Stomach (tissue), 8 donors: ENCODE measurements at regions not wholly inside any gene's neighbourhood (a gene's known extent, or its start where the extent isn't known, plus 50 kb on each side); places are given as distances from the start of the nearest gene placed in this dataset.
"Not testable (repeated sequence)": the region's sequence is repeated elsewhere in the genome, so short reads cannot be mapped to it uniquely, and the experiment has no call there.

ENCODE experiments used
- DNase-seq, 2 donors: peaks; one replicate each; pipeline versions ENCODE4 v3.0.0 to v3.0.0-alpha.2; 2013 to 2019
- H3K27ac ChIP-seq, 5 donors: fragments of 200-600 bp in 4 of 5; sonication (generic) in 4 of 5; one replicate each; pipeline ENCODE4 v1.5.1; 2013 to 2019; ENCODE audit warnings: mild to moderate bottlenecking in 1 of 5, moderate library complexity in 1 of 5
- H3K27me3 ChIP-seq, 3 donors: fragments of 200-600 bp; sonication (generic); one replicate each; pipeline ENCODE4 v1.5.1; 2017 to 2019; ENCODE audit warnings: mixed run types in 1 of 3
- H3K36me3 ChIP-seq, 4 donors: fragments of 200-600 bp; sonication (generic); 1 replicate in 3 of 4; 2 replicates in 1 of 4; pipeline ENCODE4 v1.5.1; 2016 to 2019
- H3K4me1 ChIP-seq, 4 donors: fragments of 200-600 bp; sonication (generic); one replicate each; pipeline ENCODE4 v1.5.1; 2016 to 2019
- H3K4me3 ChIP-seq, 4 donors: fragments of 200-600 bp; sonication (generic) in 3 of 4; one replicate each; pipeline ENCODE4 v1.5.1; 2016 to 2019; ENCODE audit warnings: mild to moderate bottlenecking in 1 of 4
- H3K9me3 ChIP-seq, 4 donors: fragments of 200-600 bp; sonication (generic); one replicate each; pipeline ENCODE4 v1.5.1; 2016 to 2019
- EP300 ChIP-seq: sonication (generic); formaldehyde crosslinking; IDR thresholded peaks from one replicate; pipeline ENCODE4 v1.6.1; 2017; ENCODE audit warnings: antibody characterized with exemption
- POLR2A ChIP-seq, 4 donors: fragments of 450-650 bp; IDR thresholded peaks; one replicate each; pipeline ENCODE4 v1.6.1; 2016; ENCODE audit warnings: antibody characterized with exemption in 4 of 4, control low read depth in 2 of 4, mild to moderate bottlenecking in 1 of 4, moderate library complexity in 1 of 4
- POLR2AphosphoS5 ChIP-seq, 3 donors: sonication (generic); formaldehyde crosslinking; IDR thresholded peaks; one replicate each; pipeline ENCODE4 v1.6.1; 2016; ENCODE audit warnings: antibody characterized with exemption in 3 of 3
- WGBS, 5 donors: extraction: QIAGEN DNeasy Blood & Tissue Kit in 3 of 5; methylation state at CpG; one replicate each; pipeline versions ENCODE4 v1.1.5 to v1.1.7; 2013 to 2018; 5-methylcytosine and 5-hydroxymethylcytosine counted together
- intact Hi-C: fragments of 100-400 bp; cut with DNase I; formaldehyde crosslinking; loops from one replicate; pipeline ENCODE4 v1.15.1; 2023; ENCODE audit warnings: low total_unique reads
- TF ChIP-seq, protein P1 (sequence below), 7 experiments: fragments of 450-650 bp in 4 of 7; fragments of 200-600 bp in 3 of 7; sonication (generic) in 3 of 7; IDR thresholded peaks; one replicate each; pipeline ENCODE4 v1.5.1; 2016 to 2019; ENCODE audit warnings: antibody characterized with exemption in 7 of 7, control low read depth in 2 of 7, mild to moderate bottlenecking in 1 of 7
- donor health status: healthy with polysubstance abuse.
- donor health status: Bipolar disorder and iron deficiency.
- donor health status: healthy.

DNA sequence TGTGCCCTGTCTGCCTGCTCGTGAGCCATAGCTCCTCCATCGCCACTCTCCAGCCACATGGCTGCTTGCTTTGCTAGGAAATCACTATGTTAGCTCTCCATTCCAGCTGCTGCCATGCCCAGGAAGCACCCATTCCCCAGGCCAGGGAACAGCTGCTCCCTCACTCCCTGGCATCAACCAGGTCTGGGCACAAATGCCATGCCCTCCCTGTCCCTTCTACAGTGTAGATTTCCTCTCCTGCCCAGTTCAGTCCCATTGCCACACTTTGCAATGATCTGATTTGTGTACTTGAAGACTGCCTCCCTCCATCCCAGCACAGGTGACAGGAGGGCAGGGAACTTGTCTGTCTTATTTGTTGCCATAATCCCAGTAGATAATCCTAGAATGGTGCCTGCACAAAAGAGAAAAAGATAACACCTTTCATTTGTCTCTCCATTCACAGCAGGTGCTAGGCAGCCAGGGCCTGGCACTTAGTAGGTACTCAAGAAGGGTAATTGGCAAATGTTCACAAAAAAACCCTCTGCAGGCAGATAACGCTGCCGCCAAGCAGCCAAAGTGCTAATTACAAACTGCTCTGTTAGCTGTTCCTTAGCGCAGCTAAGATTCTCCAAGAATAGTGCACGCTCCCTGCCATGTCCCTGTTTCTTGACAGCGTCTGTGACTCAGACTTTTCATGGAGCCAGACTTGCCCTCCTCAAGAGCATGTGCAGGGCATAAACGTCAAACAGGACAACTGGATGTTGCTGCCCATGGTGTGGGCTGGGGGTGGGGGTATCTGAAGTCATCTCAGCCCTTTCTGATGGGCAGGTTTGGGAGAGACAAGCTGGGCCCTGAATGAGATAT lies 69.1 kb downstream of the ARL6IP4 start:
- Histone ChIP-seq H3K9me3 (no peaks in the 10 kb centered on the region), H3K27ac (peak overlapping the region in 4 of 5 donors; percentile 38 to 83 (median 70)), H3K27me3 (no peaks in the 10 kb centered on the region), H3K36me3 (no peaks in the 10 kb centered on the region), H3K4me3 (no peak overlapping the region), H3K4me1 (peaks cover 4 to 62% (median 43%) of the 10 kb centered on the region in 4 donors)
- intact Hi-C loops: loop anchor here (10.0 kb wide), 1 partner anchor 95 kb away; no protein-coding TSS in a partner anchor
- DNase-seq: no peak
- TF ChIP-seq POLR2A (IDR thresholded peaks at IDR 0.05) (no peak), EP300 (no peak), POLR2AphosphoS5 (IDR thresholded peaks at IDR 0.05) (peak in 1 of 3 donors; percentile 33)
- whole genome bisulfite sequencing, 5 donors: 76 to 85% (median 83%) methylated on average over 8 of the region's 8 CpGs

GRCh38 chr12:123047892-123048291 lies 67.4 kb downstream of the ARL6IP4 start:
- not testable (repeated sequence) for H3K36me3 ChIP-seq, H3K27me3 ChIP-seq, H3K4me3 ChIP-seq, H3K9me3 ChIP-seq, DNase-seq
- peak overlapping the region in 2 of 5 donors; percentile 3 to 83 for H3K27ac ChIP-seq
- intact Hi-C loops: loop anchor here (10.0 kb wide), 1 partner anchor 97 kb away; no protein-coding TSS in a partner anchor
- WGBS, 5 donors: 92 to 100% (median 94%) methylated on average over 3 of the region's 3 CpGs
- peaks cover 17 to 80% (median 59%) of the 10 kb centered on the region in 4 donors for H3K4me1 ChIP-seq

DNA sequence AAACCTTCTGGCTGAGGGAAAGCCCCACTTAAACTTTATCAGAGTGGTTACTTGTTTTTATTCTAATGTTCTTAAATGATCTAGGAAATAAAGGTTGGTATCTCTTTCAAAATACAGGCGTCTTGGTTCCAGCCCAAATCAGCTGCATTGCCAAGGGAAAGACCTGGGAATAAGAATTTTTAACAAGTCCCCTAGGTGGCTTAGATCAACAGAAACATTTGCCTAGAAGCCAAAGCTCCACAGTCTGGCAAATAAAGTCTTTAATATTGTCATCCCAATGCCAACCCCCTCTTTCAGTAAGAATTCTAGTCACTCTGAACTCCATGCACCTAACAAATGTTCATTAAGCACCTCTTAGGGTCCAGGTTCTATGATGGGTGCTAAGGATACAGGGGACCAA lies 66.8 kb downstream of the ARL6IP4 start:
- 25 to 62% (median 43%) methylated on average over 1 of the region's 1 CpG for WGBS, 5 donors
- DNase-seq: no peak
- Histone ChIP-seq H3K27ac (peak overlapping the region in 2 of 5 donors; percentile 3 to 83), H3K36me3 (no peaks in the 10 kb centered on the region), H3K4me3 (no peak overlapping the region), H3K27me3 (no peaks in the 10 kb centered on the region), H3K4me1 (peaks cover 21 to 86% (median 62%) of the 10 kb centered on the region in 4 donors), H3K9me3 (no peaks in the 10 kb centered on the region)
- intact Hi-C loops: loop anchor here (10.0 kb wide), 1 partner anchor 98 kb away; no protein-coding TSS in a partner anchor
- TF ChIP-seq, protein P1, sequence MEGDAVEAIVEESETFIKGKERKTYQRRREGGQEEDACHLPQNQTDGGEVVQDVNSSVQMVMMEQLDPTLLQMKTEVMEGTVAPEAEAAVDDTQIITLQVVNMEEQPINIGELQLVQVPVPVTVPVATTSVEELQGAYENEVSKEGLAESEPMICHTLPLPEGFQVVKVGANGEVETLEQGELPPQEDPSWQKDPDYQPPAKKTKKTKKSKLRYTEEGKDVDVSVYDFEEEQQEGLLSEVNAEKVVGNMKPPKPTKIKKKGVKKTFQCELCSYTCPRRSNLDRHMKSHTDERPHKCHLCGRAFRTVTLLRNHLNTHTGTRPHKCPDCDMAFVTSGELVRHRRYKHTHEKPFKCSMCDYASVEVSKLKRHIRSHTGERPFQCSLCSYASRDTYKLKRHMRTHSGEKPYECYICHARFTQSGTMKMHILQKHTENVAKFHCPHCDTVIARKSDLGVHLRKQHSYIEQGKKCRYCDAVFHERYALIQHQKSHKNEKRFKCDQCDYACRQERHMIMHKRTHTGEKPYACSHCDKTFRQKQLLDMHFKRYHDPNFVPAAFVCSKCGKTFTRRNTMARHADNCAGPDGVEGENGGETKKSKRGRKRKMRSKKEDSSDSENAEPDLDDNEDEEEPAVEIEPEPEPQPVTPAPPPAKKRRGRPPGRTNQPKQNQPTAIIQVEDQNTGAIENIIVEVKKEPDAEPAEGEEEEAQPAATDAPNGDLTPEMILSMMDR (IDR thresholded peaks at IDR 0.05): no peak
- TF ChIP-seq EP300 (no peak), POLR2A (IDR thresholded peaks at IDR 0.05) (no peak), POLR2AphosphoS5 (IDR thresholded peaks at IDR 0.05) (no peak)

GRCh38 chr12:123046431-123046830 lies 66.0 kb downstream of the ARL6IP4 start:
- Histone ChIP-seq H3K27me3 (no peaks in the 10 kb centered on the region), H3K27ac (peak overlapping the region in 3 of 5 donors; percentile 40 to 89 (median 78)), H3K9me3 (no peaks in the 10 kb centered on the region), H3K4me3 (no peak overlapping the region), H3K36me3 (no peaks in the 10 kb centered on the region), H3K4me1 (peaks cover 21 to 89% (median 62%) of the 10 kb centered on the region in 4 donors)
- DNase-seq: no peak
- TF ChIP-seq EP300: no peak
- TF ChIP-seq POLR2A (IDR thresholded peaks at IDR 0.05): no peak
- TF ChIP-seq, protein P1 (IDR thresholded peaks at IDR 0.05): no peak
- peak in 1 of 3 donors; percentile 9 for TF ChIP-seq POLR2AphosphoS5 (IDR thresholded peaks at IDR 0.05)
- intact Hi-C loops: loop anchor here (10.0 kb wide), 1 partner anchor 98 kb away; no protein-coding TSS in a partner anchor
- 74 to 84% (median 76%) methylated on average over 3 of the region's 3 CpGs for WGBS, 5 donors

- intact Hi-C loops: loop anchor here (10.0 kb wide), 1 partner anchor 99 kb away; no protein-coding TSS in a partner anchor
- peak overlapping the region in 3 of 5 donors; percentile 40 to 89 (median 78) for H3K27ac ChIP-seq
- DNase-seq: no peak
Measured at GRCh38 chr12:123045678-123046077, 65.2 kb downstream of the ARL6IP4 start.

More at GRCh38 chr12:123045678-123046077, 65.2 kb downstream of the ARL6IP4 start:
- Histone ChIP-seq H3K9me3 (no peaks in the 10 kb centered on the region), H3K27me3 (no peaks in the 10 kb centered on the region), H3K36me3 (no peaks in the 10 kb centered on the region), H3K4me3 (no peak overlapping the region), H3K4me1 (peaks cover 21 to 86% (median 58%) of the 10 kb centered on the region in 4 donors)
- TF ChIP-seq, protein P1 (IDR thresholded peaks at IDR 0.05): no peak
- TF ChIP-seq POLR2AphosphoS5 (IDR thresholded peaks at IDR 0.05) (no peak), EP300 (no peak), POLR2A (IDR thresholded peaks at IDR 0.05) (no peak)
- WGBS, 5 donors: 74 to 99% (median 90%) methylated on average over 5 to 7 of the region's 7 CpGs
